Loucy (cell line): ENCODE measurements at regions not wholly inside any gene's neighbourhood (a gene's known extent, or its start where the extent isn't known, plus 50 kb on each side); places are given as distances from the start of the nearest gene placed in this dataset.

Experiments
- H2AFZ ChIP-seq: fragments of 200-600 bp; sonication (generic); 2 replicates; pipeline ENCODE4 v1.6.0; 2016; ENCODE audit warnings: antibody characterized with exemption, mild to moderate bottlenecking, low read length, moderate library complexity
- H3F3A ChIP-seq: fragments of 200-600 bp; 2 replicates; pipeline ENCODE4 v1.6.0; 2016; ENCODE audit warnings: antibody characterized with exemption, low read depth, mild to moderate bottlenecking
- H3K27me3 ChIP-seq: fragments of 200-600 bp; sonication (generic); 2 replicates; pipeline ENCODE4 v1.6.1; 2014; ENCODE audit warnings: low read length, mild to moderate bottlenecking; ENCODE audit not compliant: insufficient read depth, poor library complexity, severe bottlenecking
- H3K36me3 ChIP-seq: fragments of 200-600 bp; sonication (generic); 2 replicates; pipeline ENCODE4 v1.6.1; 2016; ENCODE audit warnings: low read length; ENCODE audit not compliant: insufficient read depth
- H3K4me1 ChIP-seq: fragments of 200-600 bp; sonication (generic); 2 replicates; pipeline ENCODE4 v1.5.1; 2014; ENCODE audit warnings: low read length, mild to moderate bottlenecking; ENCODE audit not compliant: insufficient read depth, poor library complexity, severe bottlenecking
- H3K4me2 ChIP-seq: fragments of 200-600 bp; sonication (generic); 2 replicates; pipeline ENCODE4 v1.6.0; 2014; ENCODE audit warnings: antibody characterized with exemption, low read length, low read depth, mild to moderate bottlenecking; ENCODE audit not compliant: poor library complexity, severe bottlenecking
- H3K4me3 ChIP-seq: fragments of 200-600 bp; sonication (generic); 2 replicates; pipeline ENCODE4 v1.5.1; 2014; ENCODE audit warnings: low read length, mild to moderate bottlenecking, mixed read lengths; ENCODE audit not compliant: poor library complexity, severe bottlenecking
- H3K79me2 ChIP-seq: fragments of 200-600 bp; sonication (generic); 2 replicates; pipeline ENCODE4 v1.6.1; 2014; ENCODE audit warnings: low read length; ENCODE audit not compliant: insufficient read depth
- H3K9ac ChIP-seq: fragments of 200-600 bp; sonication (generic); 2 replicates; pipeline ENCODE4 v1.6.0; 2014; ENCODE audit warnings: mild to moderate bottlenecking, low read depth, low read length, moderate library complexity; ENCODE audit not compliant: poor library complexity, severe bottlenecking
- H3K9me2 ChIP-seq: fragments of 200-600 bp; sonication (generic); replicated peaks from 2 replicates; pipeline ENCODE4 v1.6.1; 2016; ENCODE audit warnings: low read depth, low read length, mixed read lengths
- H3K9me3 ChIP-seq: fragments of 200-600 bp; sonication (generic); 2 replicates; pipeline ENCODE4 v1.6.1; 2014; ENCODE audit warnings: mild to moderate bottlenecking, antibody characterized with exemption, low read length, low read depth; ENCODE audit not compliant: insufficient read depth
- H4K20me1 ChIP-seq: fragments of 200-600 bp; sonication (generic); 2 replicates; pipeline ENCODE4 v1.6.0; 2014; ENCODE audit warnings: antibody characterized with exemption, low read length, mild to moderate bottlenecking; ENCODE audit not compliant: insufficient read depth, poor library complexity, severe bottlenecking
- CTCF ChIP-seq: fragments of 200-600 bp; sonication (generic); conservative IDR thresholded peaks from 2 replicates; pipeline ENCODE4 v1.5.1; 2014; ENCODE audit warnings: mild to moderate bottlenecking, antibody characterized with exemption, low read length
- EZH2phosphoT487 ChIP-seq: fragments of 200-600 bp; IDR thresholded peaks from 2 replicates; pipeline ENCODE4 v1.6.1; 2018; ENCODE audit warnings: antibody characterized with exemption, mild to moderate bottlenecking, moderate library complexity, borderline replicate concordance

- H2AFZ ChIP-seq: peak overlapping the region; percentile 69
- H4K20me1 ChIP-seq: no peaks in the 10 kb centered on the region
- no peak overlapping the region for H3K9ac ChIP-seq
- H3K27me3 ChIP-seq: no peaks in the 10 kb centered on the region
- no peaks in the 10 kb centered on the region for H3K79me2 ChIP-seq
- no peaks in the 10 kb centered on the region for H3K9me3 ChIP-seq
- H3K4me1 ChIP-seq: peaks cover 33% of the 10 kb centered on the region
- TF ChIP-seq EZH2phosphoT487 (no peak), CTCF (no peak)
- no peaks in the 10 kb centered on the region for H3K9me2 ChIP-seq
- no peak overlapping the region for H3K4me3 ChIP-seq
- peaks cover 19% of the 10 kb centered on the region for H3F3A ChIP-seq
- no peak overlapping the region for H3K4me2 ChIP-seq
- H3K36me3 ChIP-seq: no peaks in the 10 kb centered on the region
Observed at GRCh38 chr4:171022824-171023230, 790.4 kb upstream of the GALNTL6 start.

GRCh38 chr4:171017593-171017992 is 795.6 kb upstream of the GALNTL6 start:
- Histone ChIP-seq H3K4me1 (peaks cover 12% of the 10 kb centered on the region), H3F3A (no peaks in the 10 kb centered on the region)

DNA sequence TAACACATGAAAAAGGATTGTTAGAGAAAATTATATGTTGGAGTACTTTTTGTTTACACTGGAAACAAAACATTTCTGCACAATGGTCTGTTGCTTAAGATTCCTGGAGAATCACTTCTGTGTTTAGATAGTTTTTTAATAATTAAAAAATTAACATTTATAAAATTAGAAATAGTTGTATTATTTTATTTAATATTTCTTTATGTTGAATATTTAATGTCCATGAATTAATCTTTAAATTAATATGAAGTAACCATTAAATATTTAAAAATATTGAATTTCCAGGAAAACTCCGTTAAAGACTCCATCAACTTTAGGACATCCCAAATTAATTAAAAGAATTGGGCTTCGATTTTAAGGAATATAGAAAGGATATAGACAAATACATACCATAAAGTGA is 797.1 kb upstream of the GALNTL6 start:
- Histone ChIP-seq H3K9ac (no peak overlapping the region), H3K4me1 (peaks cover 12% of the 10 kb centered on the region), H3K9me3 (no peaks in the 10 kb centered on the region; the same call in none of the 2 replicates), H2AFZ (no peak overlapping the region), H4K20me1 (no peaks in the 10 kb centered on the region), H3K9me2 (no peaks in the 10 kb centered on the region), H3K36me3 (no peaks in the 10 kb centered on the region), H3K4me3 (no peak overlapping the region), H3K27me3 (no peaks in the 10 kb centered on the region), H3F3A (no peaks in the 10 kb centered on the region), H3K79me2 (no peaks in the 10 kb centered on the region), H3K4me2 (no peak overlapping the region)
- no peak for TF ChIP-seq EZH2phosphoT487
- TF ChIP-seq CTCF: no peak

More at GRCh38 chr4:171017593-171017992, 795.6 kb upstream of the GALNTL6 start:
- Histone ChIP-seq H3K4me2 (no peak overlapping the region), H4K20me1 (no peaks in the 10 kb centered on the region), H3K9me2 (no peaks in the 10 kb centered on the region), H3K36me3 (no peaks in the 10 kb centered on the region), H3K79me2 (no peaks in the 10 kb centered on the region), H2AFZ (peak overlapping the region; percentile 47; the same call in 1 of the 2 replicates), H3K9me3 (no peaks in the 10 kb centered on the region), H3K27me3 (no peaks in the 10 kb centered on the region), H3K4me3 (no peak overlapping the region), H3K9ac (no peak overlapping the region)
- TF ChIP-seq CTCF (no peak), EZH2phosphoT487 (no peak)
